ENCODE measurements at regions not wholly inside any gene's neighbourhood (a gene's known extent, or its start where the extent isn't known, plus 50 kb on each side); places are given as distances from the start of the nearest gene placed in this dataset.

- TF ChIP-seq, protein P1, sequence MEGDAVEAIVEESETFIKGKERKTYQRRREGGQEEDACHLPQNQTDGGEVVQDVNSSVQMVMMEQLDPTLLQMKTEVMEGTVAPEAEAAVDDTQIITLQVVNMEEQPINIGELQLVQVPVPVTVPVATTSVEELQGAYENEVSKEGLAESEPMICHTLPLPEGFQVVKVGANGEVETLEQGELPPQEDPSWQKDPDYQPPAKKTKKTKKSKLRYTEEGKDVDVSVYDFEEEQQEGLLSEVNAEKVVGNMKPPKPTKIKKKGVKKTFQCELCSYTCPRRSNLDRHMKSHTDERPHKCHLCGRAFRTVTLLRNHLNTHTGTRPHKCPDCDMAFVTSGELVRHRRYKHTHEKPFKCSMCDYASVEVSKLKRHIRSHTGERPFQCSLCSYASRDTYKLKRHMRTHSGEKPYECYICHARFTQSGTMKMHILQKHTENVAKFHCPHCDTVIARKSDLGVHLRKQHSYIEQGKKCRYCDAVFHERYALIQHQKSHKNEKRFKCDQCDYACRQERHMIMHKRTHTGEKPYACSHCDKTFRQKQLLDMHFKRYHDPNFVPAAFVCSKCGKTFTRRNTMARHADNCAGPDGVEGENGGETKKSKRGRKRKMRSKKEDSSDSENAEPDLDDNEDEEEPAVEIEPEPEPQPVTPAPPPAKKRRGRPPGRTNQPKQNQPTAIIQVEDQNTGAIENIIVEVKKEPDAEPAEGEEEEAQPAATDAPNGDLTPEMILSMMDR (IDR thresholded peaks at IDR 0.05) = no peak
- no peak for TF ChIP-seq ZFX (IDR thresholded peaks at IDR 0.05; ENCODE audit: borderline replicate concordance)
Observed at GRCh38 chr1:157193219-157193618, 55.0 kb upstream of the ETV3 start.

All from 22Rv1 (cell line).